VCaP (cell line): ENCODE measurements at regions not wholly inside any gene's neighbourhood (a gene's known extent, or its start where the extent isn't known, plus 50 kb on each side); places are given as distances from the start of the nearest gene placed in this dataset.

Experiments used
- H3K27ac ChIP-seq: fragments of 450-650 bp; 2 replicates; pipeline ENCODE4 v1.5.1; 2017
- TF ChIP-seq, protein P1 (sequence below): fragments of 450-650 bp; conservative IDR thresholded peaks from 2 replicates; pipeline ENCODE4 v1.5.1; 2017; ENCODE audit warnings: mild to moderate bottlenecking, moderate library complexity

GRCh38 chr6:6512711-6513110 lies 75.8 kb upstream of the LY86 start:
- H3K27ac ChIP-seq: no peak overlapping the region
- TF ChIP-seq, protein P1, sequence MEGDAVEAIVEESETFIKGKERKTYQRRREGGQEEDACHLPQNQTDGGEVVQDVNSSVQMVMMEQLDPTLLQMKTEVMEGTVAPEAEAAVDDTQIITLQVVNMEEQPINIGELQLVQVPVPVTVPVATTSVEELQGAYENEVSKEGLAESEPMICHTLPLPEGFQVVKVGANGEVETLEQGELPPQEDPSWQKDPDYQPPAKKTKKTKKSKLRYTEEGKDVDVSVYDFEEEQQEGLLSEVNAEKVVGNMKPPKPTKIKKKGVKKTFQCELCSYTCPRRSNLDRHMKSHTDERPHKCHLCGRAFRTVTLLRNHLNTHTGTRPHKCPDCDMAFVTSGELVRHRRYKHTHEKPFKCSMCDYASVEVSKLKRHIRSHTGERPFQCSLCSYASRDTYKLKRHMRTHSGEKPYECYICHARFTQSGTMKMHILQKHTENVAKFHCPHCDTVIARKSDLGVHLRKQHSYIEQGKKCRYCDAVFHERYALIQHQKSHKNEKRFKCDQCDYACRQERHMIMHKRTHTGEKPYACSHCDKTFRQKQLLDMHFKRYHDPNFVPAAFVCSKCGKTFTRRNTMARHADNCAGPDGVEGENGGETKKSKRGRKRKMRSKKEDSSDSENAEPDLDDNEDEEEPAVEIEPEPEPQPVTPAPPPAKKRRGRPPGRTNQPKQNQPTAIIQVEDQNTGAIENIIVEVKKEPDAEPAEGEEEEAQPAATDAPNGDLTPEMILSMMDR: no peak

GRCh38 chr6:6515691-6516607 lies 72.6 kb upstream of the LY86 start:
- TF ChIP-seq, protein P1: no peak
- H3K27ac ChIP-seq: no peak overlapping the region

- TF ChIP-seq, protein P1: no peak
- H3K27ac ChIP-seq: no peak overlapping the region
Measured at GRCh38 chr6:6516666-6517458, 71.7 kb upstream of the LY86 start.

- H3K27ac ChIP-seq: no peak overlapping the region
- TF ChIP-seq, protein P1: no peak
Measured at GRCh38 chr6:6518631-6519427, 69.7 kb upstream of the LY86 start.

- TF ChIP-seq, protein P1: no peak
- no peak overlapping the region for H3K27ac ChIP-seq
Measured at GRCh38 chr6:6521961-6522482, 66.5 kb upstream of the LY86 start.

DNA sequence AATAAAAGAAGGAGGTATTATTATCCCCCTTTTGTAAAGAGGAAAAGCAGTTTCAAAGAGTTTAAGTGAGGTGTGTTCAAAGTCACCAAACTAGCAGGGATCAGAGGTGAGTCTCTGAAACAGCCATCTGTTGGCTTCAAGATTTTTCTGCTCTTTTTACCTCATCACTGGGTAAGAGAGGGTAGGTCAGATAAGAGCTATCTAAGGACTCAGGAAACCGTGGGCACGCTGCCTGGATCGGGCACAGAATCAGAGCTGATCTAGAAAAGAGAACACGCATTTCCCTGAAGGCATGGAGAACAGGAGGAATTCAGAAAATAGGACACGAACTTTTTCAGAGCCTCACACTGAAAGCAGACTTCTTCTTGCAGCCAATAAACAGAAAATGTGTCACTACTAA lies 65.8 kb upstream of the LY86 start:
- TF ChIP-seq, protein P1: no peak
- H3K27ac ChIP-seq: no peak overlapping the region
